Glutamatergic neuron (in vitro differentiated cells): ENCODE measurements at regions not wholly inside any gene's neighbourhood (a gene's known extent, or its start where the extent isn't known, plus 50 kb on each side); places are given as distances from the start of the nearest gene placed in this dataset.

Experiments
- DNase-seq: peaks from one replicate; pipeline ENCODE4 v3.0.0; 2022
- H3K27ac Mint-ChIP-seq: one replicate; pipeline ENCODE4 v1.8.0; 2020; ENCODE audit warnings: mild to moderate bottlenecking, mixed read lengths, inconsistent platforms; ENCODE audit not compliant: unreplicated experiment
- H3K27me3 Mint-ChIP-seq: one replicate; pipeline ENCODE4 v1.8.0; 2020; ENCODE audit warnings: mild to moderate bottlenecking, moderate library complexity, mixed read lengths, inconsistent platforms; ENCODE audit not compliant: unreplicated experiment
- H3K36me3 Mint-ChIP-seq: one replicate; pipeline ENCODE4 v1.8.0; 2020; ENCODE audit warnings: mild to moderate bottlenecking, mixed read lengths, inconsistent platforms; ENCODE audit not compliant: unreplicated experiment
- H3K4me1 Mint-ChIP-seq: one replicate; pipeline ENCODE4 v1.8.0; 2020; ENCODE audit warnings: mild to moderate bottlenecking, low read depth, mixed read lengths, inconsistent platforms; ENCODE audit not compliant: unreplicated experiment
- H3K4me3 Mint-ChIP-seq: one replicate; pipeline ENCODE4 v1.8.0; 2020; ENCODE audit warnings: mild to moderate bottlenecking, mixed read lengths, inconsistent platforms; ENCODE audit not compliant: unreplicated experiment
- H3K9me3 Mint-ChIP-seq: one replicate; pipeline ENCODE4 v1.8.0; 2020; ENCODE audit warnings: mild to moderate bottlenecking, moderate library complexity, mixed read lengths, inconsistent platforms; ENCODE audit not compliant: unreplicated experiment
- CTCF ChIP-seq: fragments of 200-600 bp; sonication (generic); IDR thresholded peaks from one replicate; pipeline ENCODE4 v1.5.0; 2021; ENCODE audit not compliant: partially characterized antibody, unreplicated experiment

- H3K27me3 Mint-ChIP-seq, result no peaks in the 10 kb centered on the region
- no peak for DNase-seq
- H3K9me3 Mint-ChIP-seq, result no peaks in the 10 kb centered on the region
- H3K4me1 Mint-ChIP-seq, result peaks cover 2% of the 10 kb centered on the region
- no peak overlapping the region for H3K4me3 Mint-ChIP-seq
- no peaks in the 10 kb centered on the region for H3K36me3 Mint-ChIP-seq
- H3K27ac Mint-ChIP-seq, result no peak overlapping the region
- TF ChIP-seq CTCF, result no peak
Measured at GRCh38 chr6:19557191-19557590, 280.0 kb upstream of the ID4 start.

- no peak for TF ChIP-seq CTCF
- Mint-ChIP-seq H3K27me3 (no peaks in the 10 kb centered on the region), H3K4me3 (no peak overlapping the region), H3K27ac (no peak overlapping the region), H3K36me3 (no peaks in the 10 kb centered on the region), H3K4me1 (peaks cover 2% of the 10 kb centered on the region), H3K9me3 (no peaks in the 10 kb centered on the region)
- DNase-seq, result no peak
Measured at GRCh38 chr6:19558201-19558600, 279.0 kb upstream of the ID4 start.

- no peak for TF ChIP-seq CTCF
- Mint-ChIP-seq H3K36me3 (no peaks in the 10 kb centered on the region), H3K27ac (no peak overlapping the region), H3K27me3 (no peaks in the 10 kb centered on the region), H3K4me1 (peaks cover 2% of the 10 kb centered on the region), H3K4me3 (no peak overlapping the region), H3K9me3 (peaks cover under 1% of the 10 kb centered on the region)
- no peak for DNase-seq
Measured at GRCh38 chr6:19558934-19559333, 278.2 kb upstream of the ID4 start.

- H3K36me3 Mint-ChIP-seq, result no peaks in the 10 kb centered on the region
- DNase-seq, result no peak
- no peak overlapping the region for H3K4me3 Mint-ChIP-seq
- no peak for TF ChIP-seq CTCF
- H3K4me1 Mint-ChIP-seq, result no peaks in the 10 kb centered on the region
- H3K27ac Mint-ChIP-seq, result no peak overlapping the region
- peaks cover 1% of the 10 kb centered on the region for H3K9me3 Mint-ChIP-seq
- H3K27me3 Mint-ChIP-seq, result no peaks in the 10 kb centered on the region
Measured at GRCh38 chr6:19562468-19562867, 274.7 kb upstream of the ID4 start.

- no peaks in the 10 kb centered on the region for H3K36me3 Mint-ChIP-seq
- H3K27ac Mint-ChIP-seq, result no peak overlapping the region
- no peak overlapping the region for H3K4me3 Mint-ChIP-seq
- no peaks in the 10 kb centered on the region for H3K9me3 Mint-ChIP-seq
- H3K4me1 Mint-ChIP-seq, result no peaks in the 10 kb centered on the region
- no peaks in the 10 kb centered on the region for H3K27me3 Mint-ChIP-seq
- DNase-seq, result no peak
- TF ChIP-seq CTCF, result no peak
Measured at GRCh38 chr6:19569563-19569962, 267.6 kb upstream of the ID4 start.
